D341Med (cell line): ENCODE measurements at regions not wholly inside any gene's neighbourhood (a gene's known extent, or its start where the extent isn't known, plus 50 kb on each side); places are given as distances from the start of the nearest gene placed in this dataset.
A peak's percentile ranks its signal among the peaks of the same experiment; 100 is the strongest.
"Not testable (repeated sequence)": the region's sequence is repeated elsewhere in the genome, so short reads cannot be mapped to it uniquely, and the experiment has no call there.

Experiments used
- DNase-seq: peaks from one replicate; pipeline ENCODE4 v3.0.0; 2012; ENCODE audit warnings: low spot score

DNA sequence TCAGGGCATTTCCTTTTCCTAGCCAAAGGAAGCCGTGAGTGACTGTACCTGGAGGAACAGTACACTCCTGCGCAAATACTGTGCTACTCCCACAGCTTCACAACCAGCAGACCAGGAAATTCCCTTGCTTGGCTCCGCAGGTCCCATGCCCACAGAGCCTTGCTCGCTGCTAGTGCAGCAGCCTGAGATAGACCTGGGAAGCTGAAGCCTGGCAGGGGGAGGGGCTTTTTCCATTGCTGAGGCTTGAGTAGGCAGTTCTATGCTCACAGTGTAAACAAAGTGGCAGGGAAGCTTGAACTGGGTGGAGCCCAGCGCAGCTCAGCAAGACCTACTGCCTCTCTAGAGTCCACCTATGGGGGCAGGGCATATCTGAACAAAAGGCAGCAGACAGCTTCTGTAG, 291.2 kb downstream of the HGF start:
- no peak for DNase-seq

DNA sequence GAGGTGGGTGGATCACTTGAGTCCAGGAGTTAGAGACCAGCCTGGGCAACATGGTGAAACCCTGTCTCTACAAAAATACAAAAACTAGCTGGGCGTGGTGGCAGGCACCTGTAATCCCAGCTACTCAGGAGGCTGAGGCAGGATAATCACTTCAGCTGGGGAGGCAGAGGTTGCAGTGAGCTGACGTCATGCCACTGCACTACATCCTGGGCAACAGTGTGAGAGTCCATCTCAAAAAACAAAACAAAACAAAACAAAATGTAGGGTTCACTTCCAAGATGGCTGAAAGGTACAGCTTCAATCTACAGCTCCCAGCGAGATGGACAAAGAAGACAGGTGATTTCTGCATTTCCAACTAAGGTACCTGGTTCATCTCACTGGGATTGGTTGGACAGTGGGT, 291.6 kb downstream of the HGF start:
- not testable (repeated sequence) for DNase-seq

DNA sequence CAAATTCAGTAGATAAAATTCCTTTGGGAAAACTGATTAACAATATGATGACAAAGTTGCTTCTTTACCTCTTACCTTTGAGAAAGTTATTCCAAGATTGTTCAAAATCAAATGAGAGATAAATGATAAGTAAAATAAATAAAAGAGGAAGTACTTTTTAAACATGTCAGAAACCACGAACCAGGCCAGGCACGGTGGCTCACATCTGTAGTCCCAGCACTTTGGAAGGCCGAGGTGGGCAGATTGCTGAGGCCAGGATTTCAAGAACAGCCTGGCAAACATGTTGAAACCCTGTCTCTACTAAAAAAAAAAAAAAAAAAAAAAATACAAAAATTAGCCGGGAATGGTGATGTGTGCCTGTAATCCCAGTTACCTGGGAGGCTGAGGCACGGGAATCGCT, 296.6 kb downstream of the HGF start:
- no peak for DNase-seq

DNA sequence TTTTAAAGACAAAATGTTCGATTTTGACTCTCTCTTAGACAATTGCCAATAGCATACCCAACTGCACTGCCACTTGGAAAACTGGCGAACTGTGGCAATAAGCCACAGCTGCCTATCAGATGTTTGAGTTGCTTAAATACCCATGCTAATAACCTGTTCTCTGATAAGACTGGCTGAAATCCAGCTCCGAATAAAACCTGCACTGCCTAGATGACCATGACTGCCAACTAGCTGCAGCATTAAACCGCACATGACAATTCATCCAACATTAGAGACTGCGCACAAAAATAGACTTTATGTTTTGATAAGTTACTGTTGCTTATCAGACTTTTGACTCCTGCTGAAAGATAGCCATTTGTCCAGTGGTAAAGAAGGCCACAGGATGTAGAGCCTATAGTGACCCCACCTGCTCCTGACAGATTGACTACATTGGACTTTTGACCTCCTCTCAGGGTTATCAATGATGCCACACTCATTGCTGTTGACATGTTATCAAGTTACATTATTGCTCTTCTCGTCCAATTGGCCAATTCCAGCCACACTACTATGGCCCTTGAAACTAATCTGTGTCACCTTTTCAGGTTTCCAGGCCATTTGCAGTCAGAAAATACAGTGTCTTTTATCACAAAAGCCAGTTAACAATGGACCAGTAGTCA, 299.0 kb downstream of the HGF start:
- DNase-seq: no peak

DNA sequence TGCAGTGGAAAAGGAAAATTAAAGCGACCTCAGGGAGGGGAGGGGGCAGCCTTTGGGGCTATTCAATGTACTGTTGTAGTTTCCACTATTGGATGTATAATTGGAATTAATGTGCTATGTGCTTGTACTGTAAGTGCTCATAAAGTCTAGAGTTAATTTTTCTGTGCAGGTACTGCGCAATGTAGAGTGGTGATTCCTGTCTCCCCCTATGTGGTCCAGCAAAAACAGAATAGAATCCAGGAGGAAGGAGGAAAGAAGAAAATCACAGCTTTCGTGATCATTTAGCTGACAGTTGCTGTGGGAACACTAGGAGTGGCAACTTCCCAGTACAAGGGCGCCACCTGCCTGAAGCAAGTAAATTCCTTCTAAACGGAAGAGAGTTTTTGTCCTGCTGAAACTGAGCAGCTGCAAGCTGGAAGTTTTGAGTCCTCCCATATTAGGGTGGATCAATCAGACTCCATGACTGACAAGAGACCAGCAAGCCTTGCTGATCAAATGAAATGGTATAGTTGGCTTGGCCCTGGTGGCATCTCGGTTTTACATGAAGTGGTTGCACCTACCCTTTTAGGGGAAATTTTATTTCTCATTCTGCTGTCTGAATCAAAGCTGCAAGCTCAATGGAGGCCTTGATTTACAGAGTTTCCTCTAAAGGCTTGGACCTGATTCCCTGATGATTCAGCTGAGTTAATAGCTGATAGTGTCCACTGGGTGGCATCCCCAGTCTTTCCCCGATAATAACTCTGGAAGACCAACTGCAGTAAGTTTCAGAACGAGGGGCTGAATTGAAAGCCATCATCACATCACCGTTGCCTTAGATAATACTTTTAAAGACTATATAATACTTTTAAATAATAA, 299.8 kb downstream of the HGF start:
- DNase-seq: peak; percentile 71

DNA sequence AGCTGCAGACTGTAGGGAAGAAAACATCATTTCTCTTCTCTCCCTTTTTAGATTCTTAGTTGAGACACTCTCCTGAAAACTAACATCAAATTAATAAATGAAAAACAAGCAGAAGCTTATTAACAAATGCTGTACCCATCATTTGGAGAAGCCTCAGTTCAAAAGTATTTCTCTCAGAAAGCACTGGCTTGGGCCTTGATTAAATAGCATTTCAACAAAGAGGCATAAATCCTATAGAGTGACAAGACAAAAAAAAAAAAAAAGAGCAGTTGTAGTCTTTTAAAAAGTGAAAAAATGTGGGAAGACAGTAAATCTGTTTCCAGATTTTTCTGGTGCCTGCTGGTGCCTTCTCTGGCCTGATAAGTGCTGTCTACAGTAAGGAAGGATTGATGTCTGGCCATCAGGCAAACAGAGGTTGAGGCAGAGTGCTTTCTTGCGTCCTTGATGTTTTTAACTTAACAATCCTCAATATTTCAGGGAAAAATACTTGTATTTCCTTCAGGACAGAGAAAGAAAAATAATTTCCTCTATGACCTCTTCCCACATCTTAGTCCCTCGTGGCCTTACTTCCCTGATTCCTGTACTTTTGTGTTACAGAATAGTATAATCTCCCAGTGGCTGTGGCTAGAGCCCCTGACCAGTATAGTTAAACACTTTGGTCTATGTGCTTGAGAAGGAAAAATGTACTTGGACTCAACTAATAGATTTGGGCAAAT, 300.5 kb downstream of the HGF start:
- no peak for DNase-seq

DNA sequence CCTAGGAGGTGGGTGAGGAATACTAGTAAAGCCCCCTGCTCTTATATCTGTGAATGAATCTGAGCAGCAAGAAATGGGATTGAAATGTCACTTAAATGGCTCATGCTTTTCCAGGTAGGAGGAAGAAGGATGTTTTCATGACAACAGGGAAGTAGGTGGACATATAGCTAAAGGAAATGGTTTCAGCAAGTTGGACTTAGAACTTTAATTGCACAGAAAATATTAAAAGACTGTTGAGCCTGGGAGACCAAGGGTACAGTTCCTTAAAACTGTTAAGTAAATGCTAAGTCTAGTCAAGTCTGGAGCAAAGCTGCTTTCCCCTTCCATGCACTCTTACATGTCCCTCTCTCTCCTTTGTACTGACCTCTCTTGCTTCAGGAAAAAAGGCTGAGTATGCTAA, 301.3 kb downstream of the HGF start:
- no peak for DNase-seq

DNA sequence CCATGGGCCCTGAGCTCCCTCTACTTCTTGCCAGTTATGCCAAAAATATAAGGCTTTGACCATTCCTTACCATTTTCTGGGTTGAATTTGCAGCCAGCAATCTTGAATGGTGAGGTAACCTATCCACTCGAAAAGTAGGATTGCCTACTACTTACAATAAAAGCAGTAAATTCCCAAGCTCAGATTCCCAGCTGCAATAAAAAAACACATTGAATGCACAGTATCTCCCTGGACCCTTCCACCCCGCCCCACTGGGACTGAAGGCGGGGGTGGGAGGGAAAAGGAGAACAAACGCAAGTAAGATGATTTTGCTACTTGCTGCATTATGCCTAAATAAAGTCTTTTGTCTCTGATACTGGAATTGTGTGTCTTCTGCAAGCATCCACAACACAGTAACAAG, 301.9 kb downstream of the HGF start:
- no peak for DNase-seq

DNA sequence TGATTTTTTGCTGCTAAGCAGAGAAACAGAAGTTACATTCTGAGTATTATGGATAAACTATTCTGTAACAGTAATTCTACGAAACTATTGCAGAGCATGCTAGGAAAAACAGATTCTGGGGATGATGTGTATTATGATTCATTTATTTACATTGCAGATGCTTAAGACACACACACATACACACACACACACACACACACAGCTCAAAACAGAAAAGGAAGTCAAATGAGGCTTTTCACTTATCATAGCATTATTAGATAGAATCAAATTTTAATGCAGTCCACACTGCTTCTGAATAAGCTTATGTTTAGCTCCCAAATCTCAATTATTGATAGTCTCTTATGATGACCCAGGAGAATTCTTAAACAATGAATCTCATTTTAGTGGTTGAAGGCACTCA, 307.2 kb downstream of the HGF start:
- DNase-seq: no peak

DNA sequence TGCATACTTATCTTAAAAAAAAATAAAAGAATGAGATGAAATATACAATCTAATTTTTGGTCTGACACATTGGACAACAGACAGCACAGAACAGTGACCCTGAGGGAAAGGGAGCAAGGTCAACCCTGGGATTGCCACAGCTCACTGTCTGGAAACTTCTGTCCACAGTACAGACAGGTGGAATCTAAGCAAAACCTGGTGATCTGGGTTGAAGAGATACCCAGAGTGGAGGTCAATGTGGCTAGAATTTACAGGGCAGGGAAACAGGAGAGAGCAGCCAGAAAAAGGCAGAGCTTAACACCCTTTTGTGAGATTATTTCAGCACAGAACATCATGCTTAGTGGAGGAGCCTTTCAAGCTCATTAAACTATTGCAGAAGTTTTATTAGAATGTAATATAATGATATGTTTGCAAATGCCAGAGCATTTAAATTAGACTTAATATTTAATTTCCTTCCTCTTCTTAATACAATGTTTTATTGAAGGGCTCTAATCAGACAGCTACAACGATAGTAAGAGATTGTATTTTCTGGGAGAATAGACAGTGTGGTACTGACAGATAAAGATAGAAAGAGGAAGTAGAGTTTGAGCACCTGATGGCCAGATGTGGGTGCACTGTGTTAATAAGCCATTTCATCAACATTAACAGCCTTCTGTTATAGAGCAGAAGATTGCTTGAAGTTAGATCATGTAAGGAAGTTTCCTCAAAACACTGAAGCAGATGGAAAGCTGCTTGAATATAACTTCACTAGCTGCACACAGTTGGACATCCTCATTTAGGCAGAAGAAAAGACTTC, 309.4 kb downstream of the HGF start:
- DNase-seq: no peak

DNA sequence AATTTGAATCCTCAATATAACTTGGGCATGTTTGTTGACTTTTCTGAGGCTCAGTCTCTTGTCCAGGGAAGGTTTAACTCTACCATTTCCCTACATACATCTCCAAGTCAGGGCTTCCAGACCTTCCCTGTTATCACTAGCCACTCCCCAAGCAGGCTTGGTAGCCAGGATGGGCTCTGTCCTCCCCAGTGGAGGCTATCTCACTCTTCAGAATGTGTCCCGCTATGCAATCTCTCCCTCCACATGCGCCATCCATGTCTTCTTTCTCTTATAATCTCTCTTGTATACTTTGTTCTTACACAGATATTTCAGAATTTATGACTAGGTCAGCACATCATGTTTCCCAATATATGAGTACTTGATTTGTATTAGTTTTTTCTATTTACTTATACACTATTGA, 310.4 kb downstream of the HGF start:
- no peak for DNase-seq

DNA sequence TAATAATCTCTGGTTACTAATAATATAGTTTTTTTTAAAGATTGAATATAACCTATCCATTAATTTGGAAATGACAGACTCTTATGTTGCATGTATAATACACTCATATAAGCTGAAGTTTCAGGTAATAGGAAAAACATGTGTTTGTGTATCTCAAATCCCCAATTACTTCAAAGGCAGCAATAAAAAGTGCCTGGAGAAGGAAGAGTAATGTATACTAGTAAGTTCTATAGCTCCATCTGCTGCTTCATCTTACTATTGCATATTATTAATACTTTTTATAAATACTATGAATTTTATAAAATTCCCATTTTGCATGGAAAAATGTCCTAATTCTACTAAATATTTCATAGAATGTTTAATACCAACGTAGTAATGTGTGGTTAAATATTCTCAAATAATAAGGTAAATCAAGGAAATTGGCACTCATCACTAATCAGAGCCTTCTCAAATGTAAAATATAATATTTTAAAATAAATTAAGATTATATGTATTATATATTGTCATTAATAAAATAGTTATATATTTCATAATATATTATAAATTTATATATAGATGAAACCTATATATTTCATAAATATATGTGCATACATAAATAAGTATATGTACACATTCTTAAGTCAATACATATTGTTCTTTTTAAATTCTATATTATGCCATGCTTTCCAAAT, 311.9 kb downstream of the HGF start:
- peak; percentile 38 for DNase-seq

DNA sequence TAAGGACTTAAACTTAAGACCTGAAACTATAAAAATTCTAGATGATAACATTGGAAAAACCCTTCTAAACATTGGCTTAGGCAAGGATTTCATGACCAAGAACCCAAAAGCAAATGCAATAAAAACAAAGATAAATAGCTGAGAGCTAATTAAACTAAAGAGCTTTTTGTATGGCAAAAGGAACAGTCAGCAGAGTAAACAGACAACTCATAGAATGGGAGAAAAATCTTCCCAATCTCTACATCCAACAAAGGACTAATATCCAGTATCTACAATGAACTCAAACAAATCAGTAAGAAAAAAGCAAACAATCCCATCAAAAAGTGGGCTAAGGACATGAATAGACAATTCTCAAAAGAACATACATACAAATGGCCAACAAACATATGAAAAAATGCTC, 316.1 kb downstream of the HGF start:
- DNase-seq: not testable (repeated sequence)

DNA sequence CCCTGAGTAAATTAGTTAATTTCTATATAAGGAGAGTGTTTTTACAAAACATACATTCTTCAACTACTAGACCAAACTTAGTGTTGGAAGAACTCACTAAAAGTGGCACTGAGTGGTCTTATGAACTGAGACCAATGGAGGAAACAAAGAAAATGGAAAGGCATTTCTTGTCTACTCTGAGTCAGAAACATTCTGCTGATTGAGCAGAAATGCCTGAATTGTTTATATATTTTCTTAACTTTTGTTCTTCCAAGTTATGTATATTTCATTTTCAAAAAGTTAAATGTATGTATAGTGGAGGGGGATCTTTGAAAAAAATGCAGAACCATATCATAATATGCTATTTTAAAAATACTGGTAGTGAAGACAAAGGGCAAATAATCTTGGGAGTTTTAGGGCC, 320.7 kb downstream of the HGF start:
- no peak for DNase-seq

DNA sequence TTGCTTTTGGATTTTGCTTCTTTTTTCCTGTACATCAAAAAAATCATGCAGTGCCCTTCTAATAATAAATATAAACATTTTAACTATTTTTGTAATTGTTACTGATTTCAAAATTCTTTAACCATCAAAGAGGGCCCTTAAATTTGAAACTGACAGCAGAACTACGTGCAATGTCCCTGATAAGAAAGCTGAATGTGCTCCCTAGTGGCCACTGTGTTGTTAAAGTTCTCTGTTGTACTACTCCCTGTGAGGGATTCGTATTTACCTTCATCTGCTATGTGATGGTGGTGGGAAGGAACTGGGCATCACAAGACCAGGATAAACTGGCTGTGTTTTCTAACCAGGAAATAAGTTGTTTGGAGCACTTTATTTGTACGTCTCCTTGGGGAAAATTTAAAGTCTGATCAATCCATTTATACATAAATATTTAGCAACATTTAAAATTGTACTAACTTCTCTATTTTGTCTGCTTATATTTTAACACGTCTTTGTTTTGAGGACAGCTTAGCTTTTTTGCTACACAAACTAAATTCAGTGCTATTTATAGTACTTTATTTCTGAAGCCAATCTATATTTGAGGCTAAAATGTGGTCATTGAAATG, 322.4 kb downstream of the HGF start:
- peak; percentile 53 for DNase-seq

DNA sequence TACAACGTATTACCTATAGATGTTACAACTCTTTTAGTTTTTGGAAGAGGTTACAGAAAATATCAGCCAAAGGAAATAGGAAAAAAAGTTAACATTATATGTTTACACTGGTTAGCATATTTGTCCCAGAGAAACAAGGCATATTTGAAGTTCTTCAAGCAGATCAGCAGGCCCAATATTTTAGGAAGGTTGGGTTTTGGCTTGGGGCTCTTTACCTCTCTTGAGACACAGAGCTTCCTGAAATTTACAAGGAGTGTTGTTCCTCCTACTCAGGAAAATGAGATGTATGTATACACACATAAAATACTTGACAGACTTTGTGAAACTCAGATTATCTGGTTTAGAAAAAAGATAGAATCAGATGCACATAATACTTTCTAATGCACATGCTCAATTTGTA, 323.6 kb downstream of the HGF start:
- no peak for DNase-seq

DNA sequence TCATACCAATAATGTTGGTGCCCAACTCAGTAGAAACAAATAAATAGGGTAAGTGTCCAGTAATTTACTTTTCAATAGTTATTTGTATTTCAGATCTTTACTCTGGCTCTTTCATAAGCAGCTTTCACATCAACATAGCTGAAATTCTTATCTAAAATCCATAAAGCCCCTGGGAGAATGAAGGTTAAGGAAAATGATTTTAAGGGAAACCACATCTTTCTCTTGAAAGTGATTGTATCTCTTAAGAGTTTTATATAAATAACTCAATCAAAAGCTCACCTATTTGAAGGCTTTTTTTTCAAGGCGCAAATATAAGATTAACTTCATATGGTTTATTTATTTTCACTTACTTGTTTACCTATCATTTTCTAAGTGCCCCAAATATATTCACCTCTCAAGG, 324.4 kb downstream of the HGF start:
- DNase-seq: no peak

DNA sequence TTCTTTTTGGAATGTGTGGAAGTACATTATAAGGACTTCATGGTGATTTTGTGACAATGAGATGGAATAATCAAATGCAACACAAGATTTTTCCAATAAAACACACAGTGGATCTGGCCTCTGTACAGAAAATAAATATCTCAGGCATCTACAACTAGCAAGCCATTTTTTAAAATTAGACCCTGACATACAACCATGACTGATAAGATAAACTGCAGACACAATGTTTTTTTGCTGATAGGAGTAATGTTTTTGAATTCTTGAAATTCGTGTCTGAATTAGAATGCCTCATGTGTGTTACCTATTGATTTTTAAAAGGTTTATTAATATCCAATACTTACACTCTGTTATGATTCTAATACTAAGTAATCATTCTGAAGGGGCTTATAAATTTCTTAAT, 328.1 kb downstream of the HGF start:
- DNase-seq: no peak

DNA sequence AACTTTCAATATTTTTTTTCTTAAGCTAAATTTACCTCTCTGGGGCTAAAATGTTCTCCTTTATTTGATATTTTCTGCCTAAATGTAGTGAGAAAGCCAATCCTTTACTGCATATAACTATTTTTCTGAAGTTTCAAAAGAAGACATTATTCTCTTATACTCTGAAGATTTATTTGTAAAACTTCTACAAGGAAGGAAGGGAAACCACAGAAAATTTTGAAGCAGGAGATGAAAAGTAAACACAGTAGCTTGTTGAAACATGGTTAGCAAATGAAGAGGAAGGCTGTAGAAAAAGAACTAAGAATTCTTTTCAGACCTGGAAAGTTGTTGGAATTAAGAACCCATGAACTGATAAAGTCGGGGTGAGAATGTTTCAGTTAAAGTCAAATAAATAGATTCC, 330.3 kb downstream of the HGF start:
- DNase-seq: no peak

DNA sequence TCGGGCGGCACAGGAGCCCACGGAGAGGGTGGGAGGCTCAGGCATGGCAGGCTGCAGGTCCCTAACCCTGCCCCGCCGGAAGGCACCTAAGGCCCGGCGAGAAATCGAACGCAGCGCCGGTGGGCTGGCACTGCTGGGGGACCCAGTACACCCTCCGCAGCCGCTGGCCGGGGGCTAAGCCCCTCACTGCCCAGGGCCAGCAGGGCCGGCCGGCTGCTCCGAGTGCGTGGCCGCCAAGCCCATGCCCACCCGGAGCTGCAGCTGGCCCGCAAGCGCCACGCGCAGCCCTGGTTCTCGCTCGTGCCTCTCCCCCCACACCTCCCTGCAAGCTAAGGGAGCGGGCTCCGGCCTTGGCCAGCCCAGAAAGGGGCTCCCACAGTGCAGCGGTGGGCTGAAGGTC, 332.7 kb downstream of the HGF start:
- not testable (repeated sequence) for DNase-seq

DNA sequence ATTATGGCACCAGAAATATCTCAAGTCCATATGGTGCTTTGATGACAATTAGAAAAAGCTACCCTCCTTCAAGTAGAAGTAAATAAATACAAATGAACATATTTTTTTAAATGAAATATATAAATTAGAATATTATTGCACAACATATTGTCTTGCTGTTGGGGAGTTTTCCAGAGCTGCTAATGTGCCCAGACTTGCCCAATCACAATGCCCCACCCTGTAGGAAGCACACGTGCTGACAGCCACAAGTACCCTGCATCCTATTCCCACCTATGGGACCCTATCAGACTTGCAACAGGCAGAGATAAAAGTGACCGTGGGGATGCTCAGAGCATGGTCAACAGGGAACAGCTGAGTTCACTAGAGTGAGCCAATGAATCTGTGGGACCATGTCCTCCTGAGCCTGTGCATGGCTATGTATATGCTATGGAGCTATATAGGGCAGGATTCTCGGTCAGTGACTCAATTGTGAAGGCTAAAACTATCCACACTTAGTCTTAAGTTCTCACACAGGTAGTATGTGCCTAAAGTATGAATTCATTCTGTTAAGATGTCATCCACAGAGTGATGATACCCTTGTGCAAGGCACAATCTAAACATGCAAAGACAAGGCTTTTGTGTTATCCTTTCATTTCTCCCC, 336.0 kb downstream of the HGF start:
- DNase-seq: no peak
